Thyroid gland (tissue), 4 donors: ENCODE measurements at regions not wholly inside any gene's neighbourhood (a gene's known extent, or its start where the extent isn't known, plus 50 kb on each side); places are given as distances from the start of the nearest gene placed in this dataset.
A peak's percentile ranks its signal among the peaks of the same experiment; 100 is the strongest.

Source experiments
- DNase-seq, 2 donors: peaks; one replicate each; pipeline ENCODE4 v3.0.0-alpha.2; 2019
- H3K27ac ChIP-seq, 3 donors: fragments of 200-600 bp; sonication (generic); 1 replicate in 2 of 3; 2 replicates in 1 of 3; pipeline ENCODE4 v1.5.1; 2016 to 2019; ENCODE audit warnings: mild to moderate bottlenecking in 1 of 3, moderate library complexity in 1 of 3
- H3K27me3 ChIP-seq: fragments of 200-600 bp; sonication (generic); one replicate; pipeline ENCODE4 v1.5.1; 2019
- H3K36me3 ChIP-seq, 2 donors: fragments of 200-600 bp; sonication (generic); one replicate each; pipeline ENCODE4 v1.5.1; 2016 to 2019
- H3K4me1 ChIP-seq, 2 donors: fragments of 200-600 bp; sonication (generic); one replicate each; pipeline ENCODE4 v1.5.1; 2017 to 2019
- H3K4me3 ChIP-seq, 3 donors: fragments of 200-600 bp; sonication (generic); replicated peaks in 1 of 3; 1 replicate in 2 of 3; 2 replicates in 1 of 3; pipeline ENCODE4 v1.5.1; 2016; ENCODE audit warnings: mild to moderate bottlenecking in 1 of 3
- H3K9me3 ChIP-seq: fragments of 200-600 bp; sonication (generic); one replicate; pipeline ENCODE4 v1.5.1; 2017
- POLR2A ChIP-seq, 2 donors: fragments of 450-650 bp; IDR thresholded peaks; one replicate each; pipeline ENCODE4 v1.6.1; 2017; ENCODE audit warnings: antibody characterized with exemption in 2 of 2, mild to moderate bottlenecking in 2 of 2, moderate library complexity in 1 of 2
- WGBS, 2 donors: methylation state at CpG; one replicate each; pipeline ENCODE4 v1.1.5; 2017; 5-methylcytosine and 5-hydroxymethylcytosine counted together
- intact Hi-C: fragments of 100-400 bp; cut with DNase I; formaldehyde crosslinking; loops from one replicate; pipeline ENCODE4 v1.15.1; 2023
- TF ChIP-seq, protein P1 (sequence below), 6 experiments: fragments of 200-600 bp in 3 of 6; fragments of 450-650 bp in 3 of 6; sonication (generic) in 3 of 6; IDR thresholded peaks; one replicate each; pipeline ENCODE4 v1.5.1; 2016 to 2019; ENCODE audit warnings: antibody characterized with exemption in 6 of 6, mild to moderate bottlenecking in 2 of 6, inconsistent platforms in 1 of 6, moderate library complexity in 1 of 6

DNA sequence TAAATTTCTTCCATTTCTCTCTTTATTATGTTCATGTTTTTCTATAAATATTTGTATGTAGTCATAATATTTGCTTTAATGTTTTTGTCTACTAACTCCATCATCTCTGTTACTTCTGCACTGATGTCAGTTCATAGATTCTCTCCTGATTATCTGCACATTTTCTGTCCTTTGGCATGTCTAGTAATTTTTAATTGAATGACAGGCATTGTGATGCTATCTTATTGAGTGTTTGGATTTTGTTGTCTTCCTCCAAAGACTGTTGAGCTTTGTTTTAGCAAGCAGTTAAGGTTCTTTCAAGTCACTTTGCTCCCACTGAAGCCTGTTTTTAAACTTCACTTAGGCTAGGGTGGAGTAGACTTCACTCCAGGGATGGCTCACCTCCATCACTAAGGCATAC is 276.8 kb downstream of the DLEU7 start:
- intact Hi-C loops: no loop called here
- Histone ChIP-seq H3K4me3 (no peak overlapping the region), H3K4me1 (no peaks in the 10 kb centered on the region), H3K36me3 (no peaks in the 10 kb centered on the region), H3K27ac (no peak overlapping the region), H3K9me3 (no peaks in the 10 kb centered on the region), H3K27me3 (no peaks in the 10 kb centered on the region)
- no peak for DNase-seq
- TF ChIP-seq, protein P1, sequence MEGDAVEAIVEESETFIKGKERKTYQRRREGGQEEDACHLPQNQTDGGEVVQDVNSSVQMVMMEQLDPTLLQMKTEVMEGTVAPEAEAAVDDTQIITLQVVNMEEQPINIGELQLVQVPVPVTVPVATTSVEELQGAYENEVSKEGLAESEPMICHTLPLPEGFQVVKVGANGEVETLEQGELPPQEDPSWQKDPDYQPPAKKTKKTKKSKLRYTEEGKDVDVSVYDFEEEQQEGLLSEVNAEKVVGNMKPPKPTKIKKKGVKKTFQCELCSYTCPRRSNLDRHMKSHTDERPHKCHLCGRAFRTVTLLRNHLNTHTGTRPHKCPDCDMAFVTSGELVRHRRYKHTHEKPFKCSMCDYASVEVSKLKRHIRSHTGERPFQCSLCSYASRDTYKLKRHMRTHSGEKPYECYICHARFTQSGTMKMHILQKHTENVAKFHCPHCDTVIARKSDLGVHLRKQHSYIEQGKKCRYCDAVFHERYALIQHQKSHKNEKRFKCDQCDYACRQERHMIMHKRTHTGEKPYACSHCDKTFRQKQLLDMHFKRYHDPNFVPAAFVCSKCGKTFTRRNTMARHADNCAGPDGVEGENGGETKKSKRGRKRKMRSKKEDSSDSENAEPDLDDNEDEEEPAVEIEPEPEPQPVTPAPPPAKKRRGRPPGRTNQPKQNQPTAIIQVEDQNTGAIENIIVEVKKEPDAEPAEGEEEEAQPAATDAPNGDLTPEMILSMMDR (IDR thresholded peaks at IDR 0.05): no peak
- no peak for TF ChIP-seq POLR2A (IDR thresholded peaks at IDR 0.05)

DNA sequence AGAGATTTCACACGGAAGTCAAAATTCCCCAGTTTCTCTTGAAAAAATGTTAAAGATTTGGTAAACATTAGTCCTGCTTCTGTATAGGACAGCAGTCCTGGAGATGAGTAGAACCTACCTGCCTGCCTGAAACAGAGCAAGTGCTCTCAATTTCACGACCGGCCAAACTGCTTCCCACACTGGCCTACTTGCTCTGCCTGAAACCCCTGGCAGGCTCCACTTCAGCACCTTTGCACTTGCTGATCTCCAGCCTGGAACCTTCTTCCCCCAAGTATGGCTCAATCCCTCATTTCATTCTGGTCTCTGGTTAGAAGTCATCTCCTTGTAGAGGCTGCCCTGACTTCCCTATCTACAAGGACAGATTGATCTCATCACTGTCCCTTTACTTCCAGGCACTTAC is 271.4 kb downstream of the DLEU7 start:
- Histone ChIP-seq H3K9me3 (no peaks in the 10 kb centered on the region), H3K4me1 (peaks cover 13 to 33% of the 10 kb centered on the region in 2 donors), H3K27me3 (no peaks in the 10 kb centered on the region), H3K4me3 (no peak overlapping the region), H3K27ac (no peak overlapping the region), H3K36me3 (no peaks in the 10 kb centered on the region)
- DNase-seq: peak; percentile 44 to 48
- TF ChIP-seq POLR2A (IDR thresholded peaks at IDR 0.05): no peak
- intact Hi-C loops: no loop called here
- WGBS, 2 donors: 51 to 63% methylated on average over 3 of the region's 3 CpGs

DNA sequence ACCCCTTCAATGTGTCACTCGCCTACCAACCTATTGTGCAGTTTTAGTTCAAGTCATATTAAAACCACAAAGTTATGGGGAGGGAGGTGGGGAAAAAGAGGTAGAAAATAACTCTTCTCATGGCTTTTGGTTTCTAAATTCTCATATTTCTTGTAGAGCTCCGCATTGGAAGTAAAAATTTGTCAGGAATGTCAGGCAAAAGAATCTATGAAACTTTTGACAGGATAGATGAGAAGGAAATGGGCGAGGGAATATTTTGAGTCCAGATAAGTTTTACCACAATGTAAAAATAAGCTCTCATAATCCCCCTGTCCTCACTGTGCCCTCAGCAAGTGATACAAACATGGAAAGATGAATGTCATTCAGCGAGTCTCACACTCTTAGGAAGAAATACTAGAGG is 270.4 kb downstream of the DLEU7 start:
- no peak overlapping the region for H3K27ac ChIP-seq
- H3K36me3 ChIP-seq: no peaks in the 10 kb centered on the region
- WGBS, 2 donors: 93 to 96% methylated on average over 4 of the region's 4 CpGs
- TF ChIP-seq POLR2A (IDR thresholded peaks at IDR 0.05): no peak
- TF ChIP-seq, protein P1 (IDR thresholded peaks at IDR 0.05): no peak
- no peaks in the 10 kb centered on the region for H3K27me3 ChIP-seq
- no peaks in the 10 kb centered on the region for H3K9me3 ChIP-seq
- intact Hi-C loops: no loop called here
- peaks cover 14 to 34% of the 10 kb centered on the region in 2 donors for H3K4me1 ChIP-seq
- H3K4me3 ChIP-seq: no peak overlapping the region
- no peak for DNase-seq

DNA sequence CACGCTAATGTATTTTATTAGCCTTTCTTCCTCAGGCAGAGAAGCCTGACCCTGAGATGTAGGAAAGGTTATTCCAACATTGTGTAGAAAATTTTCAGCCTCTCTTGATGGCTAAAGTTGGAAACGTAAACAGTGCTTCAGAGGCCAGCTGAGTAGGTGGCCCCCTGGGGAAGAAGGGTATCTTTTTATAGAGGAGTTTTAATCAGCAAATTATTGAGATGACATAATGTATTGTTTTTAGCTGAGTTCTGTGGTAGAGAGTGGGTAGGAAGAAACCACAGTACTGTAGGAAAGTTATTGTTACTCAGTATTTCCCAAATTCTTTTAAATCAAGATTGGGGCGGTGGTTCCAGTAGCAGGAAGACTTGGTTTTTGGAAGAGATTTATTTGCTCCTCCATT is 268.8 kb downstream of the DLEU7 start:
- H3K9me3 ChIP-seq: no peaks in the 10 kb centered on the region
- H3K36me3 ChIP-seq: no peaks in the 10 kb centered on the region
- intact Hi-C loops: no loop called here
- peaks cover 14 to 34% of the 10 kb centered on the region in 2 donors for H3K4me1 ChIP-seq
- H3K27me3 ChIP-seq: no peaks in the 10 kb centered on the region
- WGBS, 2 donors: 71 to 84% methylated on average over 3 of the region's 3 CpGs
- H3K4me3 ChIP-seq: no peak overlapping the region
- DNase-seq: no peak
- H3K27ac ChIP-seq: no peak overlapping the region
- TF ChIP-seq, protein P1 (IDR thresholded peaks at IDR 0.05): no peak
- TF ChIP-seq POLR2A (IDR thresholded peaks at IDR 0.05): no peak

DNA sequence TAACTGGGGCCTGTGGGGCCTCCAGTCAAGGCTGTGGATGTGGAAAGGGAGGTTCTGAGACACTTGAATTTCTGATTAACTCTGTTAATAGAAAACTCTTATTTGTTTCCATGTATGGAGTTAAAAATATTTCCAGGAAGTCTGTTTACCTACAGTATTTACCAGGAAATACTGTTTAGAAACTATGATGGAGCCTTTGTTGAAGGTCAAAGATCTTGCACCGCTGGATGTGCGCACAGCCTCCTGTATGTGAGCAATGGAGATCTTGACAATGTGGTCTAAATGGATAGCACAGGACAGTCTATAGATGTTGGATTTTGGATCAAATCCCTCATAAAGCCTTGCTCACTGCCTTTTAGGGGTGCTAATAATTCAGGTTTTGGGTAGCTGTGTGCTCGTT is 268.4 kb downstream of the DLEU7 start:
- no peak for DNase-seq
- 93 to 100% methylated on average over 3 of the region's 3 CpGs for WGBS, 2 donors
- intact Hi-C loops: no loop called here

More for the DNA sequence above, 268.4 kb downstream of the DLEU7 start:
- Histone ChIP-seq H3K27ac (peak overlapping the region in 1 of 3 donors; percentile 42), H3K36me3 (no peaks in the 10 kb centered on the region), H3K4me3 (no peak overlapping the region), H3K27me3 (no peaks in the 10 kb centered on the region), H3K4me1 (peaks cover 14 to 34% of the 10 kb centered on the region in 2 donors), H3K9me3 (no peaks in the 10 kb centered on the region)
- TF ChIP-seq, protein P1 (IDR thresholded peaks at IDR 0.05): no peak
- no peak for TF ChIP-seq POLR2A (IDR thresholded peaks at IDR 0.05)
